Lower lobe of right lung (tissue), 2 donors: ENCODE measurements at regions not wholly inside any gene's neighbourhood (a gene's known extent, or its start where the extent isn't known, plus 50 kb on each side); places are given as distances from the start of the nearest gene placed in this dataset.

ENCODE experiments used
- ATAC-seq, 2 donors: fragments of 200-7000 bp; cut with Tn5 transposase; one replicate each; pipeline ENCODE4 v1.9.1; 2020 to 2022; ENCODE audit warnings: mild to moderate bottlenecking in 2 of 2, moderate library complexity in 2 of 2
- DNase-seq: peaks from one replicate; pipeline ENCODE4 v3.0.0-alpha.2; 2020
- H3K27ac ChIP-seq: fragments of 200-600 bp; one replicate; pipeline ENCODE4 v1.8.0; 2022
- H3K27me3 ChIP-seq: fragments of 200-600 bp; one replicate; pipeline ENCODE4 v1.8.0; 2022; ENCODE audit warnings: low read depth
- H3K36me3 ChIP-seq: fragments of 200-600 bp; one replicate; pipeline ENCODE4 v1.8.0; 2022; ENCODE audit warnings: mild to moderate bottlenecking
- H3K4me1 ChIP-seq: fragments of 200-600 bp; one replicate; pipeline ENCODE4 v1.8.0; 2022
- H3K4me3 ChIP-seq: fragments of 200-600 bp; one replicate; pipeline ENCODE4 v1.8.0; 2022; ENCODE audit warnings: mild to moderate bottlenecking
- H3K9me3 ChIP-seq: fragments of 200-600 bp; one replicate; pipeline ENCODE4 v1.8.0; 2022
- intact Hi-C: fragments of 100-400 bp; cut with DNase I; formaldehyde crosslinking; loops from one replicate; pipeline ENCODE4 v1.11.0; 2022
- TF ChIP-seq, protein P1 (sequence below): fragments of 200-600 bp; IDR thresholded peaks from one replicate; pipeline ENCODE4 v1.8.0; 2022; ENCODE audit warnings: antibody characterized with exemption, mild to moderate bottlenecking
- donor health status: DM: no; HTN: yes; CAD: no; lungs with severe emphysema.

DNA sequence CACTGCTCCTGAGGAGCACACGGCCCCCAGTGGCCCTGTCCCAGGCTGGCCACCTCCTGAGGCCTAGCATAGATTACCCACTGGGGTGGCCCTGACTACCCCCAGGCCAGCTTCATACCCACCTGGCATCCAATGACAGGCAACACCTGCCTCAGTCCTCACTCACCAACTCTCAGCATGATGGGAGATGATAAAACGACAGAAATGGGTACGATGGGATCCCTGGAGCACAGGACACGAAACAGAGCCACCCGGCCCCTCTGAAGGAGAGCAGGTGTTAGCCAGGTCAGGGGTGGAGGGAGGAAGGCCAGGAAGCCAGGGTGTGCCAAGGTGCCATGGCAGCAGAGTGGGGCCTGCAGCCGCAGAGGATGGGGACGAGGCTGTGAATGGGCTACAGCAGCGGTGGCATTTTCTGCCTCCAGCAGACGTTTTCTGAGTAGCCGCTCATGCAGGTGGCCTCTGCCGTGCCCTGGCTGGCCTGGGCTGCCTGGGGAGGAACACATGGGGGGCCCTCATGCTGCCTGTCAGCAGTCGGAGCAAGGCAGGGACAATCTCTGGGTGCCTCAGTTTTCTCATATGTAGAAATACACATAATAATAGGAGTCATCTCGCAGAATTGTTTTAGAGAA is 50.2 kb upstream of the FGF3 start:
- Histone ChIP-seq H3K4me3 (no peak overlapping the region), H3K36me3 (no peaks in the 10 kb centered on the region), H3K27ac (no peak overlapping the region), H3K9me3 (no peaks in the 10 kb centered on the region), H3K4me1 (no peaks in the 10 kb centered on the region), H3K27me3 (peaks cover 13% of the 10 kb centered on the region)
- no peak for DNase-seq
- no peak for ATAC-seq
- TF ChIP-seq, protein P1, sequence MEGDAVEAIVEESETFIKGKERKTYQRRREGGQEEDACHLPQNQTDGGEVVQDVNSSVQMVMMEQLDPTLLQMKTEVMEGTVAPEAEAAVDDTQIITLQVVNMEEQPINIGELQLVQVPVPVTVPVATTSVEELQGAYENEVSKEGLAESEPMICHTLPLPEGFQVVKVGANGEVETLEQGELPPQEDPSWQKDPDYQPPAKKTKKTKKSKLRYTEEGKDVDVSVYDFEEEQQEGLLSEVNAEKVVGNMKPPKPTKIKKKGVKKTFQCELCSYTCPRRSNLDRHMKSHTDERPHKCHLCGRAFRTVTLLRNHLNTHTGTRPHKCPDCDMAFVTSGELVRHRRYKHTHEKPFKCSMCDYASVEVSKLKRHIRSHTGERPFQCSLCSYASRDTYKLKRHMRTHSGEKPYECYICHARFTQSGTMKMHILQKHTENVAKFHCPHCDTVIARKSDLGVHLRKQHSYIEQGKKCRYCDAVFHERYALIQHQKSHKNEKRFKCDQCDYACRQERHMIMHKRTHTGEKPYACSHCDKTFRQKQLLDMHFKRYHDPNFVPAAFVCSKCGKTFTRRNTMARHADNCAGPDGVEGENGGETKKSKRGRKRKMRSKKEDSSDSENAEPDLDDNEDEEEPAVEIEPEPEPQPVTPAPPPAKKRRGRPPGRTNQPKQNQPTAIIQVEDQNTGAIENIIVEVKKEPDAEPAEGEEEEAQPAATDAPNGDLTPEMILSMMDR: no peak
- intact Hi-C loops: no loop called here

DNA sequence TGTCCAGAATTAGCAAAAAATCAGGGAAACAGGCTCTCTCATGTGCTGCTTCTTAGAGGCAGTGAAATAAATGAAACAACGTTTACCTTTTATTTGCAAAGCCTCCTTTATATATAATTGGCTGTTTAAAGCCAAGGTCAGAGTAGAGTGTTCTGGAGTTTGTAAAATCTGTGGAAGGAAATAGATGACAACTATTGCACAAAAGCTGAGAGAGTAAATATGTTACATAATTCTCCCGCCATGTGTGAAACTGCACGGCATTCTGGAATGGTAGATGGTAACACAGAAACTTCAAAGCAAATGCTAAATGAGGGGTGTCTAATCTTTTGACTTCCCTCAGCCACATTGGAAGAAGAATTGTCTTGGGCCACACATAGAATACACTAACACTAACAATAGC is 51.5 kb upstream of the FGF3 start:
- intact Hi-C loops: no loop called here
- DNase-seq: no peak
- Histone ChIP-seq H3K27ac (no peak overlapping the region), H3K27me3 (peaks cover 12% of the 10 kb centered on the region), H3K4me3 (no peak overlapping the region), H3K36me3 (no peaks in the 10 kb centered on the region), H3K9me3 (no peaks in the 10 kb centered on the region), H3K4me1 (no peaks in the 10 kb centered on the region)
- no peak for ATAC-seq
- TF ChIP-seq, protein P1: no peak

DNA sequence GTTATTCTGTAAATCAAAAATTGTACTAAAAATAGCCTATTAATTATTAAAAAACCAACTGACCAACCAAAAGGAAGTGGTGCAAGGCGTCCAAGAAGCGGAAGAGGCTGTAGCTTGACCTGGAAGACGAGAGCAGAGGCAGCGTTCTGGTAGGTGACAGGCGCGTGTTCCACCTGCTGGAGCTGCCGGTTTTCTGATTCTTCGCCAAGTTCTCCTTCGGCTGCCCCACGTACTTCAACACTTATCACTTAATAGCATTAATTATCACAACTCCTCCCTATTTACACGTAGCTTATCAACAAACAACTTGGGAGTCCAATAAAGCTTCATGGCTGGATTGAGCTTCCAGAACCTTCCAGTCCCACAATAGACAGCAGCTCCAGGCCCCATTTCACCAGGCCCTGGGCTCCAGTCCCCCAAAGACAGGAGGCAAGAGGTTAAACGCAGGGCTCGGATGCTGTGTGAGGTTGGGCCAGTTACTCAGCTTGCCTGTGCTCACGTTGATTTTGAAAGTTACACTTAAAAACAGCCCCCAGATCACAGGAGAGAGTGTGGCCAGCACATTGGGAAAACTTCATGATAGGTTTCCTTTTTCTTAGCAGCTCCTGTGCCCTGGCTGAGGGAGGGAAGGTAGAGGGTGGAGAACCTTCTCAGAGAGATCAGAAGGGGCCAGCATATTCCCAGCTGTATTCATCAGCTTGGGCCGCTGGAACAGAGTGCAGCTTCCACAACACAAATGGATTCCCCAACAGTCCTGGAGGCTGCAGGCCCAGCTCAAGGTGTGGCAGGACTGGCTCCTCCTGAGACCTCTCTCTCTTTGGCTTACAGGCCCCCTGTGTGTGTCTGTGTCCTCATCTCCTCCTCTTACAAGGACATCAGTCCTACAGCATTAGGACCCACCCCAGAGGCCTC is 54.2 kb upstream of the FGF3 start:
- Histone ChIP-seq H3K27ac (no peak overlapping the region), H3K36me3 (no peaks in the 10 kb centered on the region), H3K9me3 (no peaks in the 10 kb centered on the region), H3K4me1 (no peaks in the 10 kb centered on the region), H3K27me3 (peaks cover 12% of the 10 kb centered on the region), H3K4me3 (no peak overlapping the region)
- ATAC-seq (no peak), DNase-seq (peak; percentile 24)
- intact Hi-C loops: no loop called here
- TF ChIP-seq, protein P1: no peak

DNA sequence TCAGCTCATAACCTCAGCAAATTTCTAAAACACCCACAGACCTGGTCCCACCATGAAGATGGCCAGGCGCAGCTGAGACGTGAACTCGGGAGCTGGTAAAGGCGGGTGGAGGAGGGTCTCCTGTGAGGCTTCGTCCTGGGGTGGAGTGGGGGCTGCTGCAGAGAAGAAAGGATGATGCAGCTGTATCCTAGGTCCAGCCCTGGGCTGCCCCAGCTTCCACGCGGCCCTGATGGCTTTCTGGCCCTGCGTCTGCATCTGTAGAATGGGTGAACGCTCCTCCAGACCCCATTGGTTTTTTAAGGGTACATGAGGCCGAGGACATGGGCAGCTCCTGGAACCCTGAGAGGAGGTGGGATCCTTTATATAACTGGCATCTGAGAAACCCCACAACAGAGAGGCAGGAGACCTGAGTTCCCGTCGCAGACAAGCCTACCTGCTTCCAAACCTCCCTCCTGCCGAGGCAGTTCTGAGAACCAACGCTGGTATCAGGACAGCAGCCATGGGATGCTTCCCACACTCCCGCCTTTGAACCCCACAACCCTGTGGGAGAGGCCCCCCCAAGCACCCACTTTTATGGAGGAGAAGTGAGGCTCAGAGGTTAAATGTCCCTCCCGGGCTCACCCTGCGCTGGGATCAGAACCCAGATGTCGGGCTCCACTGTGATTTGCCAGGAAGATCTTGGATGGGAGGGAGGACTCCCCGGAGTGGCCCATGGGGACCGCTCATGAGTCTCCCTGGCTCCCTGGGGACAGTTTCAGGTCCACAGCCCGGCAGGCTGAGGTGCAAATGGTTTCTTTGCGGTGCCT is 55.2 kb upstream of the FGF3 start:
- Histone ChIP-seq H3K9me3 (no peaks in the 10 kb centered on the region), H3K27ac (no peak overlapping the region), H3K36me3 (no peaks in the 10 kb centered on the region), H3K4me1 (no peaks in the 10 kb centered on the region), H3K4me3 (no peak overlapping the region), H3K27me3 (peaks cover 6% of the 10 kb centered on the region)
- TF ChIP-seq, protein P1: no peak
- DNase-seq: peak; percentile 21
- no peak for ATAC-seq
- intact Hi-C loops: no loop called here

DNA sequence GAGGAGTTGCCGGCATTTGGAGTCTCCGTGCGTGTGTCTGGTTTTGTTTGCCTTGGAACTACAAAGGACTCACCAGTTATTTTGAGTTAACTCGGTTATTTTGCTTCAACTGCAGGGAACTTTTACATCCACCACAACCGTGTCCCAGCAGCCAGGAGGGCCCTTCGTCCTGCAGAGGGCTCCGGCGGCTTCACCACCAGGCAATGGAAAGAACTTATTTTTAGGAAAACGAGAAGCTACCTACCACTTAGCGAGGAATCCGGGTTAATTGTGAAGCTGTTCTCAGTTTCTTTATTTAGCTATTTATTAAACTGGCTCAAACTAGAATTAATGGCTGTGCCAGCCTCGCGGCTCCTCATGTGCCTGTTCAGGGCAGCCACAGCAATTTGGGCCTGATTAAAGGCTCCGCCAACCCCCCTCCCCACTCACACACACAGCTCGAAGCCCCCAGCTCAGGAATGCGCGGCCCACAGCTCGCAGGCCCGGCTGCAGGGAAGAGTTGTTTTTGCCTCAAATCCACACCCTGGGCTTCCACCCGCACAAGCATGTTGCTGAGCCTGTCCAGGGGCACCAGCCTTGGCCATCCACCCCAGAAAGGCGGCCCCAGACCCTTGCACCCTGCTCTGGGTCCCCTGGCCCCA is 55.9 kb upstream of the FGF3 start:
- Histone ChIP-seq H3K36me3 (no peaks in the 10 kb centered on the region), H3K27ac (no peak overlapping the region), H3K27me3 (peaks cover 6% of the 10 kb centered on the region), H3K9me3 (no peaks in the 10 kb centered on the region), H3K4me3 (no peak overlapping the region), H3K4me1 (no peaks in the 10 kb centered on the region)
- DNase-seq (peak; percentile 20), ATAC-seq (no peak)
- TF ChIP-seq, protein P1: no peak
- intact Hi-C loops: no loop called here
